DND-41 (cell line): ENCODE measurements at regions not wholly inside any gene's neighbourhood (a gene's known extent, or its start where the extent isn't known, plus 50 kb on each side); places are given as distances from the start of the nearest gene placed in this dataset.

Source experiments
- ATAC-seq: fragments of 200-7000 bp; cut with Tn5 transposase; 3 replicates; pipeline ENCODE4 v1.9.1; 2021; ENCODE audit warnings: low read depth; ENCODE audit not compliant: insufficient read depth
- DNase-seq: peaks from one replicate; pipeline ENCODE4 v3.0.0-alpha.2; 2020
- H2AFZ ChIP-seq: 2 replicates; pipeline ENCODE4 v1.6.0; 2012; ENCODE audit warnings: low read depth, low read length
- H3K27ac ChIP-seq: 2 replicates; pipeline ENCODE4 v1.5.1; 2012; ENCODE audit warnings: low read length, inconsistent platforms
- H3K27me3 ChIP-seq: fragments of 200-600 bp; sonication (generic); 2 replicates; pipeline ENCODE4 v1.6.0; 2012; ENCODE audit warnings: low read length, mild to moderate bottlenecking, inconsistent platforms; ENCODE audit not compliant: insufficient read depth, poor library complexity
- H3K36me3 ChIP-seq: 2 replicates; pipeline ENCODE4 v1.5.1; 2012; ENCODE audit warnings: low read length, inconsistent platforms; ENCODE audit not compliant: insufficient read depth
- H3K4me1 ChIP-seq: 2 replicates; pipeline ENCODE4 v1.5.1; 2012; ENCODE audit warnings: mild to moderate bottlenecking, low read length; ENCODE audit not compliant: insufficient read depth
- H3K4me2 ChIP-seq: 2 replicates; pipeline ENCODE4 v1.6.0; 2012; ENCODE audit warnings: mild to moderate bottlenecking, moderate library complexity, low read length, inconsistent platforms; ENCODE audit not compliant: insufficient read depth
- H3K4me3 ChIP-seq, 2 experiments: fragments of 200-600 bp in 1 of 2; shearing (Covaris generic) in 1 of 2; 2 replicates each; pipeline ENCODE4 v1.5.1; 2012 to 2016; ENCODE audit warnings: inconsistent platforms in 2 of 2, low read length in 2 of 2, mild to moderate bottlenecking in 2 of 2, low read depth in 1 of 2, moderate library complexity in 1 of 2
- H3K79me2 ChIP-seq: 2 replicates; pipeline ENCODE4 v1.6.0; 2012; ENCODE audit warnings: low read length, inconsistent platforms; ENCODE audit not compliant: insufficient read depth
- H3K9ac ChIP-seq: 2 replicates; pipeline ENCODE4 v1.6.0; 2012; ENCODE audit warnings: low read depth, mild to moderate bottlenecking, inconsistent platforms, low read length, moderate library complexity
- H3K9me3 ChIP-seq: 2 replicates; pipeline ENCODE4 v1.5.1; 2012; ENCODE audit warnings: low read length, moderate library complexity, mild to moderate bottlenecking, inconsistent platforms; ENCODE audit not compliant: insufficient read depth, severe bottlenecking
- H4K20me1 ChIP-seq: 2 replicates; pipeline ENCODE4 v1.6.0; 2012; ENCODE audit warnings: low read length; ENCODE audit not compliant: insufficient read depth
- CTCF ChIP-seq: IDR thresholded peaks from 2 replicates; pipeline ENCODE4 v1.5.1; 2012; ENCODE audit warnings: borderline replicate concordance, low read length, moderate library complexity, mild to moderate bottlenecking; ENCODE audit not compliant: poor library complexity, severe bottlenecking; ENCODE audit errors: extremely low read depth
- EZH2 ChIP-seq: IDR thresholded peaks from 3 replicates; pipeline ENCODE4 v1.6.1; 2012; ENCODE audit warnings: borderline replicate concordance, low read depth, mild to moderate bottlenecking, moderate library complexity, low read length, inconsistent platforms; ENCODE audit not compliant: severe bottlenecking

- DNase-seq (no peak), ATAC-seq (no peak)
- no peak overlapping the region for H3K9ac ChIP-seq
- no peak overlapping the region for H3K4me2 ChIP-seq
- H4K20me1 ChIP-seq = no peaks in the 10 kb centered on the region
- H3K4me3 ChIP-seq = no peak overlapping the region
- no peaks in the 10 kb centered on the region for H3K36me3 ChIP-seq
- H3K79me2 ChIP-seq = no peaks in the 10 kb centered on the region
- no peaks in the 10 kb centered on the region for H3K4me1 ChIP-seq
- H2AFZ ChIP-seq = no peak overlapping the region
- TF ChIP-seq EZH2 = no peak
- TF ChIP-seq CTCF = no peak
- H3K27me3 ChIP-seq = peaks cover 2% of the 10 kb centered on the region
- H3K27ac ChIP-seq = no peak overlapping the region
- no peaks in the 10 kb centered on the region for H3K9me3 ChIP-seq
Measured at GRCh38 chr9:19641046-19641445, 147.8 kb downstream of the SLC24A2 start.

GRCh38 chr9:19640014-19640413 is 148.8 kb downstream of the SLC24A2 start:
- Histone ChIP-seq H3K27me3 (peaks cover 2% of the 10 kb centered on the region), H4K20me1 (no peaks in the 10 kb centered on the region), H3K9ac (no peak overlapping the region), H3K27ac (no peak overlapping the region), H3K4me1 (no peaks in the 10 kb centered on the region), H3K9me3 (no peaks in the 10 kb centered on the region), H3K4me3 (no peak overlapping the region), H3K79me2 (no peaks in the 10 kb centered on the region), H3K36me3 (no peaks in the 10 kb centered on the region), H3K4me2 (no peak overlapping the region), H2AFZ (no peak overlapping the region)
- ATAC-seq = no peak
- TF ChIP-seq CTCF (no peak), EZH2 (no peak)
- no peak for DNase-seq

GRCh38 chr9:19637084-19637483 is 151.8 kb downstream of the SLC24A2 start:
- Histone ChIP-seq H3K36me3 (no peaks in the 10 kb centered on the region), H3K79me2 (no peaks in the 10 kb centered on the region), H3K9ac (no peak overlapping the region), H4K20me1 (no peaks in the 10 kb centered on the region), H3K4me1 (no peaks in the 10 kb centered on the region), H3K9me3 (no peaks in the 10 kb centered on the region), H3K4me2 (no peak overlapping the region), H2AFZ (no peak overlapping the region), H3K27me3 (no peaks in the 10 kb centered on the region), H3K4me3 (no peak overlapping the region), H3K27ac (no peak overlapping the region)
- no peak for ATAC-seq
- no peak for DNase-seq
- TF ChIP-seq EZH2 = no peak

GRCh38 chr9:19634881-19635280 is 154.0 kb downstream of the SLC24A2 start:
- Histone ChIP-seq H3K4me2 (no peak overlapping the region), H2AFZ (no peak overlapping the region), H3K4me3 (no peak overlapping the region), H4K20me1 (no peaks in the 10 kb centered on the region), H3K9me3 (no peaks in the 10 kb centered on the region), H3K27ac (no peak overlapping the region), H3K9ac (no peak overlapping the region), H3K27me3 (no peaks in the 10 kb centered on the region), H3K79me2 (no peaks in the 10 kb centered on the region), H3K36me3 (no peaks in the 10 kb centered on the region), H3K4me1 (no peaks in the 10 kb centered on the region)
- DNase-seq (no peak), ATAC-seq (no peak)
- TF ChIP-seq CTCF (no peak), EZH2 (no peak)
